Lung (tissue), 11 donors: ENCODE measurements at regions not wholly inside any gene's neighbourhood (a gene's known extent, or its start where the extent isn't known, plus 50 kb on each side); places are given as distances from the start of the nearest gene placed in this dataset.

Experiments used
- ATAC-seq: fragments of 200-7000 bp; cut with Tn5 transposase; one replicate; pipeline ENCODE4 v1.9.1; 2020; ENCODE audit warnings: moderate number of reproducible peaks; ENCODE audit not compliant: insufficient read depth, low FRiP score
- DNase-seq, 3 donors: peaks; one replicate each; pipeline ENCODE4 v3.0.0-alpha.2; 2013 to 2017
- H3K27ac ChIP-seq, 2 donors: one replicate each; pipeline ENCODE4 v1.5.1; 2013; ENCODE audit warnings: mild to moderate bottlenecking in 2 of 2, moderate library complexity in 2 of 2, control low read depth in 1 of 2, inconsistent platforms in 1 of 2, low read depth in 1 of 2, low read length in 1 of 2
- H3K27me3 ChIP-seq, 3 donors: one replicate each; pipeline ENCODE4 v1.5.1; 2013; ENCODE audit warnings: low read length in 2 of 3; ENCODE audit not compliant: control insufficient read depth in 3 of 3, insufficient read depth in 3 of 3
- H3K36me3 ChIP-seq, 4 donors: one replicate each; pipeline ENCODE4 v1.5.1; 2013; ENCODE audit warnings: low read length in 4 of 4, mild to moderate bottlenecking in 1 of 4, moderate library complexity in 1 of 4; ENCODE audit not compliant: control insufficient read depth in 4 of 4, insufficient read depth in 4 of 4
- H3K4me1 ChIP-seq, 5 donors: one replicate each; pipeline ENCODE4 v1.5.1; 2013; ENCODE audit warnings: low read length in 5 of 5, mild to moderate bottlenecking in 2 of 5, moderate library complexity in 1 of 5; ENCODE audit not compliant: control insufficient read depth in 5 of 5, insufficient read depth in 5 of 5
- H3K4me3 ChIP-seq: one replicate; pipeline ENCODE4 v1.5.1; 2013; ENCODE audit warnings: mild to moderate bottlenecking, control low read depth, moderate library complexity
- H3K9ac ChIP-seq, 2 donors: one replicate each; pipeline ENCODE4 v1.5.1; 2013; ENCODE audit warnings: low read length in 2 of 2, control low read depth in 1 of 2; ENCODE audit not compliant: insufficient read depth in 1 of 2
- H3K9me3 ChIP-seq, 4 donors: one replicate each; pipeline ENCODE4 v1.5.1; 2013; ENCODE audit warnings: low read length in 3 of 4, mild to moderate bottlenecking in 1 of 4, moderate library complexity in 1 of 4; ENCODE audit not compliant: control insufficient read depth in 4 of 4, insufficient read depth in 3 of 4
- WGBS, 2 donors: extraction: QIAGEN DNeasy Blood & Tissue Kit; methylation state at CpG; one replicate each; pipeline ENCODE4 v1.1.7; 2013; 5-methylcytosine and 5-hydroxymethylcytosine counted together
- TF ChIP-seq, protein P1 (sequence below): IDR thresholded peaks from 2 replicates; pipeline ENCODE4 v1.5.1; 2012; ENCODE audit warnings: mild to moderate bottlenecking; ENCODE audit errors: control extremely low read depth, extremely low read depth
- donor health status: control.
- donor health status: control.
- donor health status: Bipolar disorder and iron deficiency.
- donor health status: healthy.
- donor health status: DM: yes; HTN: yes; CAD: no.

GRCh38 chr3:197366301-197367044 lies 68.1 kb upstream of the DLG1 start:
- Histone ChIP-seq H3K9me3 (no peaks in the 10 kb centered on the region), H3K4me3 (no peak overlapping the region), H3K27me3 (no peaks in the 10 kb centered on the region), H3K36me3 (no peaks in the 10 kb centered on the region), H3K4me1 (peaks cover 0 to 27% (median 3%) of the 10 kb centered on the region in 5 donors), H3K27ac (no peak overlapping the region), H3K9ac (no peak overlapping the region)
- 78 to 86% methylated on average over 13 of the region's 13 CpGs for WGBS, 2 donors
- DNase-seq: peak in 1 of 3 donors; percentile 60
- ATAC-seq: peak; percentile 31
- TF ChIP-seq, protein P1, sequence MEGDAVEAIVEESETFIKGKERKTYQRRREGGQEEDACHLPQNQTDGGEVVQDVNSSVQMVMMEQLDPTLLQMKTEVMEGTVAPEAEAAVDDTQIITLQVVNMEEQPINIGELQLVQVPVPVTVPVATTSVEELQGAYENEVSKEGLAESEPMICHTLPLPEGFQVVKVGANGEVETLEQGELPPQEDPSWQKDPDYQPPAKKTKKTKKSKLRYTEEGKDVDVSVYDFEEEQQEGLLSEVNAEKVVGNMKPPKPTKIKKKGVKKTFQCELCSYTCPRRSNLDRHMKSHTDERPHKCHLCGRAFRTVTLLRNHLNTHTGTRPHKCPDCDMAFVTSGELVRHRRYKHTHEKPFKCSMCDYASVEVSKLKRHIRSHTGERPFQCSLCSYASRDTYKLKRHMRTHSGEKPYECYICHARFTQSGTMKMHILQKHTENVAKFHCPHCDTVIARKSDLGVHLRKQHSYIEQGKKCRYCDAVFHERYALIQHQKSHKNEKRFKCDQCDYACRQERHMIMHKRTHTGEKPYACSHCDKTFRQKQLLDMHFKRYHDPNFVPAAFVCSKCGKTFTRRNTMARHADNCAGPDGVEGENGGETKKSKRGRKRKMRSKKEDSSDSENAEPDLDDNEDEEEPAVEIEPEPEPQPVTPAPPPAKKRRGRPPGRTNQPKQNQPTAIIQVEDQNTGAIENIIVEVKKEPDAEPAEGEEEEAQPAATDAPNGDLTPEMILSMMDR: no peak

DNA sequence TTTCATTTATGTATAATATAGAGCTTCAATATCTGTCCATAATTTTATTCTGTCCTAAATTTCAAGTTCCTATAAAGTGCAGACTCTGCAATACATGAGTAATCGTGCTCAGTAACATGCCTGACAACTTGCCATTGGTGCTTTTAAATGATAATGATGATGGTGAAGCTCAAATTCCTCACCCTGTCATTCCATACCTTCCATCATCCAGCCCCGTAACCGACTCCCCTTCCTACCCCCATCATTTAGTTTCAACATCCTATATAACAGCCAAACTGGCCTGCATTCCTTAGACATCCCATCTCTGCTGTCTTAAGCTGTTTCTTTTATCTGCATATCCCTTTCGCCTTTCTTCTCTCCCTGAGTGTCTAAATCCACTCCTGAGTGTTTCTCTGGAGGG lies 67.2 kb upstream of the DLG1 start:
- H3K27me3 ChIP-seq: no peaks in the 10 kb centered on the region
- WGBS, 2 donors: 90 to 95% methylated on average over 4 of the region's 4 CpGs
- DNase-seq (no peak), ATAC-seq (no peak)
- H3K36me3 ChIP-seq: no peaks in the 10 kb centered on the region
- H3K9me3 ChIP-seq: no peaks in the 10 kb centered on the region
- TF ChIP-seq, protein P1: no peak
- no peak overlapping the region for H3K27ac ChIP-seq
- no peak overlapping the region for H3K4me3 ChIP-seq
- H3K9ac ChIP-seq: no peak overlapping the region
- H3K4me1 ChIP-seq: peaks cover 0 to 24% (median 3%) of the 10 kb centered on the region in 5 donors

- H3K36me3 ChIP-seq: no peaks in the 10 kb centered on the region
- H3K4me1 ChIP-seq: peaks cover 0 to 24% (median 3%) of the 10 kb centered on the region in 5 donors
- no peak overlapping the region for H3K9ac ChIP-seq
- TF ChIP-seq, protein P1: no peak
- peaks cover 0 to 3% (median 1%) of the 10 kb centered on the region in 4 donors for H3K9me3 ChIP-seq
- DNase-seq (peak in 1 of 3 donors; percentile 51), ATAC-seq (no peak)
- WGBS, 2 donors: 62 to 67% methylated on average over 9 of the region's 9 CpGs
- H3K27ac ChIP-seq: no peak overlapping the region
- H3K4me3 ChIP-seq: no peak overlapping the region
- no peaks in the 10 kb centered on the region for H3K27me3 ChIP-seq
Measured at GRCh38 chr3:197364410-197365071, 66.1 kb upstream of the DLG1 start.
